AG08396 (cell line): ENCODE measurements at regions not wholly inside any gene's neighbourhood (a gene's known extent, or its start where the extent isn't known, plus 50 kb on each side); places are given as distances from the start of the nearest gene placed in this dataset.

Experiments used
- DNase-seq: peaks from one replicate; pipeline ENCODE4 v3.0.0; 2012; ENCODE audit warnings: low spot score, mixed read lengths

DNA sequence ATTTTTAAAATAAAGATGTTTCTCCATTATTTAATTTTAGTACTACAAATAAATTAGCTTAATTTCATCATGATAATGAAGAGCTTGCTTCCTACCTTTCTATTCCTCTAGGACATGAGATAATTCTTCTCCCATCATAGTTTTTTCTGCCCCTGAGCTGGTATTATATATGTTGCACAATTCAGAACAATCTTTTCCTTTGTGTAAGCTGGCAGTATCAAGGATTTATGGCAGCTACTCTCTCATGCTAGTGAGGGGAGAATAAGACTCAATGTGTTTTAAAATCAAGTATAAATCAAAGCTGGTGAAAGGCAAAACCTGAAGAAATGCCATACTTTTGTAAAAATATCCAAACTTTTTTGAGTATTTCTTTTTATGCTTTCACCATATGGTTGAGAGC lies 1405.3 kb downstream of the SI start:
- DNase-seq: no peak

DNA sequence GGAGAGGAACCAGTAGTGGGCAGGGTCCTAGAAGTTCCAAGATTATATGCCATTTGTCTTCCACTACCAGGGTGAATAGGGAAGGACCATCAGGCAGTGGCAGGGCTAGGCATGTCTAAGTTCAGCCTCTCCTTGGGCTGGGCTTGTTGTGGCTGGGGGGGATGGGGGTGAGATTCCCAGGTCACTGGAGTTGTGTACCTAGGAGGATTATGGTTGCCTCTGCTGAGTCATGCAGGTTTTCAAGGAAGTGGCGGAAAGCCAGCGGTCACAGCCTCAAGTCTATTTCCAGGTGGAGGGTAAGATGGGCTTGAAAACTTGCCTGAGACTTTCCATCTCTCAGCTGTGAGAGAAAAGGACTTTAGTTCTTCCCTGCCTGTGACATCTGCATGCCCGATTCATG lies 1407.1 kb downstream of the SI start:
- DNase-seq: no peak

DNA sequence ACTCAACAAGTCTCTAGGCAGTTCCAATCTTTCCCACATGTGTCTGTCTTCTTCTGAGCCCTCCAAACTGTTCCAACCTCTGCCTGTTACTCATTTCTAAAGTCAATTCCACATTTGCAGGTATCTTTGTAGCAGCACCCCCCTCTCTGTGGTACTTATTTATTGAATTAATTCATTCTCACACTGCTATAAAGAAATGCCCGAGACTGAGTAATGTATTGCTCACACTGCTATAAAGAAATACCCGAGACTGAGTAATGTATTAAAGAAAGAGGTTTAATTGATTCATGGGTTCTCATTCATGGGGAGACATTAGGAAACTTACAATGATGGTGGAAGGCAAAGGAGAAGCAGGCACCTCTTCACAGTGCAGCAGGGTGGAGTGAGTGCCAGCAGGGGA lies 1413.8 kb downstream of the SI start:
- DNase-seq: no peak

DNA sequence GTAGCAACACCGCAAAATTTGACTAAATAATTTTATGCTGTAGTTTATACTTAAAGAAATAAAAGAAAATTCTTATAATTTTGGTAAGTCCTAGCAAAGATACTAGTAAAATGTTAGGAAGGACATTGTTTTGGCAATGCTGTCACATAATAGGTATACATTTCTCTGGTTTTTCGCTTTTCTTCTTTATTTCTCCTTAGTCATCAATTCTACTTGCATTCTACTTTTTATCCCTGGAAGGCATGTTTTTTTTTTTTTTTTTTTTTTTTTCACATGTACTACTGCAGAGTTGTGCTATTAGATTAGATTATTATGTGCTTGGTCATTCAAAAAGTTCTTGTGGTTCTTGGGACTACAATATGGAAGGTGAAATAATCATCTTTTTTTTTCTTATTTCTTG lies 1421.2 kb downstream of the SI start:
- DNase-seq: no peak

DNA sequence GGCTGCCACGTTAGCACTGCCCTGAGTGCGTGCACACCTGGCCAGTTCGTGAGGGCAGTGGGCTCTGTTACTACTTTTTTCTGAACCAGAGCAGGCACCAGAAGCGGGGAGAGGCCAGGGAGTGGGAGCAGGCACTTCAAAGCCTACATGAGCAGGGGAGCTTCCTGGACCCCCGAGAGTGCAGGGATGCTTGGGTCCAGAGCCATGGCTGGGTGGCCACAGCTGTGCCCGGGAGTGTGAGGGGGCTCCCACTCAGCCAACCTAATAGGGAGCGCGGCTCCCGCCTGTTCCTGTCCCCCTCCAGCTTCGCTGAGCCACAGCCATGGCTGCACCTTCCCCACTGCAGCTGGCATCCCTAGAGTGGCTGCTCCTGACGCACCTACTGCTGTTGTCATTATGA lies 1423.3 kb downstream of the SI start:
- no peak for DNase-seq

DNA sequence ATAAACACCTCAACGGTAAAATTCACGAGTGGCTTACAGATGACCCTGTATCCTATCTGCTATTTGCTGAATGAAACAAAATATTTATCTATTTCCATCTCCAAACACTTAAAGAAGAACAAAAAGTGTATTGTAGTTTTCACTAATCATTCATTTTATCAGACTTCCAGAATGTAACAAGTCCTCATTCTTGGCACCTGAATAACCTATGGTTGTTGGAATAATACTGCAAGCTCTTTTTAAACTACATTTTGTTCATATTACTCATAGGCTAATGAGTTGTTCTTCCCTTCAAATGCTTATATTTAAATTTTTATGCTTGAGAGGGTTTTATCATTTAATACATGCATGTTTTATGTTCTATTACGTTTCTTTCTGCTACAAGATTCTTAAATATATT lies 1434.1 kb downstream of the SI start:
- DNase-seq: no peak

DNA sequence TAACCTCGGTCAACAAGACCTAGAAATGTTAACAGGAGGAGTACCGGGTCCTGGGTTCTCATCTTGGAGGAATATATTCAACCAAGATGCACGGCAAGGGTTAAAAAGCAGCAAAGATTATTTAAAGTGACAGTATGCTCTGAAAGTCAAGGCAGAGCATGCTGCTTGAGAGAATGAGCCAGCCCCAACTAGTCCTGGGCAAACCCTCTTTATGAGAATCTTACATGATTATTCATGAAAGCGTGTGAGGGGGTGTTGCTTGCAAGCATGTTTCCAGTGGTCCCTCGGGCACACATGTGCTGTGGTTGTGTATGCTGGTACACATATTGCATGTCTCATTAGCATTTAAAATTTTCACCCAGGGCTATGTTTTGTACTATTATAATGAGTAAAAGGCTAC lies 1445.6 kb downstream of the SI start:
- no peak for DNase-seq

DNA sequence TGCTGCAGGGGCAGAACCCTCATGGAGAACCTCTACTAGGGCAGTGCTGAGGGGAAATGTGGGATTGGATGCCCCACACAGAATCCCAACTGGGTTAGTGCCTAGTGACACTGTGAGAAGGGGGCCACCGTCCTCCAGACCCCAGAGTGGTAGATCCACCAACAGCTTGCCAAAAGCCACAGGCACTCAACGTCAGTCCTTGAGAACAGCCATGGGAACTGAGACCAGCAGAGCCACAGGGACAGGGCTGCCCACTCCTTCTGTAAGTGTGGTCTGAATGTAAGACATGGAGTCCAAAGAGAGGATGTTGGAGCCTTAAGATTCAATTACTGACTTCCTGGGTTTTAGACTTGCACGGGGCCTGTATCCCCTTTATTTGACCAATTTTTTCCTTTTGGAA lies 1451.5 kb downstream of the SI start:
- DNase-seq: no peak

DNA sequence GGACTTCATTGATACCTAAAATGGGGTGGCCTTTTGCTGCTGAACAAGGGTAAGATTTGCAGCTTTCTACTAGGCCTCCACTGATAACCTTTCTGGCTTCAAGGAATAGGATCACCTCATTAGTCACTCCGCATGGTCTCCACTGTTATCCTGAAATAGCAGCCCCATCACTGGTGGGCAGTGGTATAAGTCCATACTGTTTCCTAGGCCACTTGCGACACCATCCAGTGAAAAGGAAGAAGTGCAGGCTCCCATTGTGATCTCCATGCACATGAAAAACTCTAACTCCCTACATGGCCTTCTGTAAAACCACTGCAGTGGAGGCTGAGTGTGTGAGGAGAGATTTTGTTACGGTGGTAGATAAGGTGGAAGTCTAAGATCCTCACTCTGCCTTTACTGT lies 1455.9 kb downstream of the SI start:
- no peak for DNase-seq

DNA sequence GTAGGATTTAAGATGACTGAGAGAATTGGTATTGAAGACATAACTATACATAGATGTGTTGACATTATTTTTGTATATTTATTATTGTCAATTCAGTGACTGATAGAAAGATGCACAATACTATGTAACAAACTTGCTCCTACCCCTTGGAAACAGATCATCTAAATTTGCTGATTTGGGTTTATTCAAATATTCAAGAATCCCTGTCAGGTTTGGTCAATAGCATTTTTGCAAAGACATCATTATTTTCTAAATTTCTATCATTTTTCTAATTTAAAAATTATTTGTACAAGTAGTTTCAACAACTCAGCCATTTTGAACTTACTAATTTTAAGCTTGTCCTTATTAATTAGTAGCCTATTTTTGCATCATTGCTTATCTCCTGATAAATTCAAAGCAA lies 1463.4 kb downstream of the SI start:
- no peak for DNase-seq

DNA sequence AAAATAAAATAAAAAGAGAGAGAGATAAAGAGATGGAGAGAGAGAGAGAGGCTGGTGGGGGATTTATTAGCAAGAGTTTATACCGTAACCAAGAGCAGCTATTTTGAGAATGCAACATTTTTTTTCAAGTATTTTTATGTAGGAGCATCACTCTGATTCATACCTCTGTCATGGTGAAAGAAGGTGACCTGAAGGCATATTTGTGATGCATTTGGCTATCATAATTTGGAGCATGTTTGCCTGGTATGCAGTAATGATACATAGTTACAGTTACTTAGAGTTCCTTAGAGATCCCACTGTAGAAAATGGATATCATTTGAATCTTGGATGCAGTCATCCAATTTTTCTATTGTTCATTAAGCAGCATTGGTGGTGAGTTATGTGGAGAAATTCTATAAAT lies 1472.4 kb downstream of the SI start:
- DNase-seq: no peak

DNA sequence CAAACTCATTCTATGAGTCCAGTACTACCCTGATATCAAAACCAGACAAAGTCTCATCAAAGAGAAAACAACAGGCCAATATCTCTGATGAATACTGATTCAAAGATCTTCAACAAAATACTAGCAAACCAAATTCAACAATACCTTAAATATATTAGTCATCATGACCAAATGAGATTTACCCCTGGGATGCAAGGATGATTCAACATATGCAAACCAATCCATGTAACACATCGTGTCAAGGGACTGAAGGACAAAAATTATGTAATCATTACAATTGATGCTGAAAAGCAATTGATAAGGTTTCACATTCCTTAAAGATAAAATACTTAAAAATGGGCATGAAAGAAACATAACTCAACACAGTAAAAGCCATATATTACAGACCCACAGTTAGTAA lies 1476.9 kb downstream of the SI start:
- DNase-seq: no peak

DNA sequence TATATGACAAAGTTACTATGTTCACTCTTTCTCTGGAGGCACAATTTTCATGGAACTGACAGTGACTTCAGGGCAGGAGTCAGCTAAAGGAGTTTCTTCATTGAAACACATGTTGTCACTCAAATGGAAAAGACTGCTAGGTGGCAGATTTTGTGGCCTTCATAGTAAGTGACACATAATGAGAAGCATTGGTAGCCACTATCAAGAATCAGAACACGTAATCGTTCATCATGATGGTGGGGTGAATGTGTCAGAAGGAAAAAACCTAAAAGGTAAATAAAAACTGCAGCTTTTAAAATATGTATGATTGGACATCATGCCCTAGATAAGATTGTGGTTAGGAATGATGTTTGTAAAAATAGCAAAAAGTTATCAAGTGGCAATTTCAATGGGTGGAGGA lies 1491.0 kb downstream of the SI start:
- DNase-seq: no peak

DNA sequence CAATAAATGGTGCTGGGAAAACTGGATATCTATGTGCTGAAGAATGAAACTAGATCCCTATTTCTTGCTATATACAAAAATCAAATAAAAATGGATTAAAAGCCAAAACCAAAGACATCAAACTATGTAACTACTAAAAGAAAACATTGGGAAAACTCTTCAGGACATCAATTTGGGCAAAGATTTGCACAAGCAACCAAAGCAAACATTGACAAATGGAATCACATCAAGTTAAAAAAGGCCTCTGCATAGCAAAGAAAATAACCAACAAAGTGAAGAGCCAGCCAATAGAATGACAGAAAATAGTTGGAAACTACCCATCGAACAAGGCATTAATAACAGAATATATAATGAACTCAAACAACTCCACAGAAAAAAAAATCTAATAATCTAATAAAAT lies 1495.3 kb downstream of the SI start:
- no peak for DNase-seq

DNA sequence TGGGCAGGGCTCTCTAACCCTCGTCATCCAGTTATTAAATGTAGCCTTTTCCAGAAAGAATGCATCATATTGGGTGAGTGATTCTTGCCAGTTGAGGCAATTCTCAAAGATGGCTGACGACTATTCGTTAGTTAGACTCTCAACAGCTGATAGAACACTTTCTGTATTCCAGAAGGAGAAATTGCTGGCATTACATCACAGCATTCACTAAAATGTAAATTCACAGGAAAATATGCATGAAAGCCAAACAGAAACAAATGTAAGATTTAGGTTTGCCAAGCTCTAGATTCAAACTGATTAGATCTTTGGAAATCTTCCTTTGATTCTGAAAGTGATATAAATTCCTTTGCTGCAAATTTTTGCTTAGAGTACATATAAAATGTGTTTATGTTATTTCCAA lies 1501.0 kb downstream of the SI start:
- DNase-seq: no peak

DNA sequence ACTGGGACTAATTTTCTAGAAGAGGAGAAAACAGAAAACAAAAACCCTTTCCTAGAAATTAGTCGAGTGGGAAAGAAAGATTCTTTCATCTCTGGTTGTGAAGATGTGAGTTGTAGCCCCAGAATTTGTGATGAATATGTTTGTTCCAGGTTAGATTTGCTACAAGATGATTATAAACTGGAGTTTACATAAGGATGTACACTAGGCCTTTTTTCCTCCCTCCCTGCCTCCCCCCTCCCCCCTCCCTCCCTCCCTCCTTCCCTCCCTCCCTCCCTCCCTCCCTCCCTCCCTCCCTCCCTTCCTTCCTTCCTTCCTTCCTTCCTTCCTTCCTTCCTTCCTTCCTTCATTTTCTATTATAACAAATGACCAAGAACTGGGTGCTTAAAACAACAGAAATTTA lies 1502.0 kb downstream of the SI start:
- no peak for DNase-seq

DNA sequence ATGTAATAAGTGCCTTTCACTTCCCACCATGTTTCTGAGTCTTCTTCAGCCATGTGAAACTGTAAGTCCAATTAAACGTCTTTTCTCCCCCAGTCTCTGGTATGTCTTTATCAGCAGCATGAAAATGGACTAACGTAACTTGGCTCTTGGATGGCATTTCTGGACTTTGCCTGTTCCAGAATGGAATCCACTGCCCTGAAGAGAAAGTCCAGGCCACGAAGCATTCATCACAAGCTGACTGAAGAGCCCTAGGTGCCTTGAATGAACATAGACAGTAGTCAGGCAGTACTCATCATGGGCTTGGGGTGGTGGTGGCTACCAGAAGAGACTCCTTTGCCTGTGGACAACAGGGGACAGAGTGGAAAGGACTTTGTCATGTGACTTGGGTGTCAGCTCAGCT lies 1505.0 kb downstream of the SI start:
- DNase-seq: no peak

DNA sequence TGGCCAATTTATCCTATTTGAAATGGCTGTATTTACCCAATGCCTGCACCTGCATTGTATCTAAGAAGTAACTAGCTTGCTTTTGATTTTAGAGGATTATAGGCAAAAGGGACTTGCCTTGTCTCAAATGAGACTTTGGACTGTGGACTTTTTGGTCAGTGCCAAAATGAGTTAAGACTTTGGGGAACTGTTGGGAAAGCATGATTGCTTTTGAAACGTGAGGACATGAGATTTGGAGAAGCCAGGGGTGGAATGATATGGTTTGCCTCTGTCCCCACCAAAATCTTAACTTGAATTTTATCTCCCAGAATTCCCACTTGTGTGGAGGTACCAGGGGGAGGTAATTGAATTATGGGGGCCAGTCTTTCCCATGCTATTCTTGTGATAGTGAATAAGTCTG lies 1505.4 kb downstream of the SI start:
- no peak for DNase-seq

DNA sequence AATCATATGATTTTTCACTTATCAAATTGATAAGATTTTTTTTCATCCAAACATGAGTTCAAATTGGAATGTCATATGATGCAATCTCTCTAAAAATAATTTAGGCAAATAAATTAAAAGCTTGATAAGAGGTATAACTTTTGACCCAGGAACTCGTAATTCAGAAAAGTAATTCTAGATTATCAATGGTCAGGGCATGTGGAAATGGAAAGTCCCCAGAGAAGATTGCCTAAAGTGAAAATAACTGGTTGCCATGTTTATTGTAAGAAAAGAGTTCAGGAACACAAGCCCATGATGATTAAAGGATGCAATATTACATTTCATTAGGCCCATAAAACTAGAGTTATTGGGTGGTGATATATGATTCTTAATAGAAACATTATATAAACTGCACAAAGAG lies 1514.8 kb downstream of the SI start:
- no peak for DNase-seq

DNA sequence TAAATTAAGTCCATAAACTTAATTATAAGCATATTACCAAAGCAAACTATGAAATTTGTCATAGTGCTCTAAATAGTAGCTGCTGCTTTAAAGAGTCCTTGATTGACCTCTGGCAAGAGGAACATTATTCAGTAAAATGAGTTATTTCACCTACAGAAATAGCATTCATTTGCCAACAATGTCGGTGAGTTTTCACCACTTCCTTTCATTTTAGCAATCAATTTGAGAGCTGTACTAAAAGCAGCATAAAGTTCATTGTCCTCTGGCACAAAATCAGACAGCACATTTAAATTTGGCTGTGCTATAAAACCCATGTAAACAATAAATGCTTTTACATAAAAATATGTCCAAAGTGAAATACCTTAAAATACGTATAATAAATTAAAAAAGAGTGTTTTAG lies 1515.7 kb downstream of the SI start:
- no peak for DNase-seq

DNA sequence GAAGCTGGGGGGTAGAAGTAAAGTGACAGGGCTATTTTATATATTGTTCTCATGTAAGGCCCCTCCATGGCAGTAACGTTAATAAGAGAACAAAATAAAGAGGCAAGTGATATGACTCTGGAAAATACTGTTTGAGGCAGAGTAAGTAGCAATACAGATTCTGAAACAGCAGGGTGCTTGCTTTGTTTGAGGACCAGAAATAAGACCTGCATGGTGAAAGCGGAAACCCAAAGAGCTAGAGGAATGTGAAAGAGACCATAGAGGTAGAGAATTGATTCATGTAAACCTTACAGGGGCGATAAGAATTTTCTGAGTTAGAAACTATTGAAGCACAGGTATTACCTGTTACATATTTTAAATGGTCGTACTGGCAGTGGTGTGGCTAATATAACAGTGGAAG lies 1517.1 kb downstream of the SI start:
- DNase-seq: no peak

DNA sequence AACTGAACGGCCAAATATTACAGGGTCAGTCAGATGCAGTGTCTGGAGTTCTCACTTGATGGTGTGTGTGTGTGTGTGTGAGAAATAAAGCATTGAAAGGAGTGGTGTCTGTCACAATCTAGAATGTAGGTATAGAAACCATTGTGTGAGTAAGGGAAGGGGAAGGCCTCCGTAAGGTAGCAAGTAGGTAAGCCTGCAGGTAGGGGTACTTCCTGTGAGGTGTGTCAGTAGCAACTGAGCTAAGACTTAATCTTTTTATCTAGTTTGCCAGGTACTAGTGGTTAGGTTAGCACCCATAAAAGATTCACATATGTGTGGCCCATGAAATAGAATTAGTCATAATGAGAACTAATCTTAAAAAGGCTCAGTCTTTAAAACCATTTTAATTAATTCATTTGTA lies 1517.8 kb downstream of the SI start:
- DNase-seq: no peak

DNA sequence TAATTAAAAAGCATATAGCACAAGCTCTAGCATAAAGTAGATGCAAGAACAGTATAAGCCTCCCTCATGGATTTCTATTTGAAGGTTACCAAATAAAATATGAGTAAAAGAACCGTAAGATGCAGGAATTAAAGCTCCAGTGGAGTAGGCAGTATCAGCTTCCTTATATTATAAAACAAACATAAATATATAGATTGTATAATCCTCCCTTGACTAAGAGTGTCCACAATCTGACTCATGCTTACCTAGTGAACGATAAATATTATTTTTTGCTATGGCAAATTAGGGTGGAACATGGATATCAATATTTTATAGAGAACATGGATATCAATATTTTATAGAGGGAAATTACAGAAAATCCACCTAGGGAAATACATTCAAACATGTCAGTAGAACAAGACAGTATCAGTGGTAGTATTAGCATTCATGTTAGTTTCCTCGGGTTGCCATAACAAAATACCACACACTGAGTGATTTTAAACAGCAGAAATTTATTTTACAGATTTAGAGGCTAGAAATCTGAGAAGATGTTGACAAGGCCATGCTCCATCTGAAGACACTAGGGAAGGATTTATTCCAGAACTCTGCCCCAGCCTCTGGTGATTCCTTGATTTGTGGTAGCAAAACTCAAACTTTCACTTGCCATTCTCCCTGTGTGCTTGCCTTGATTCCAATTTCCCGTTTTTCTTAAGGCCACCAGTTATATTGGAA lies 1521.3 kb downstream of the SI start:
- DNase-seq: no peak

DNA sequence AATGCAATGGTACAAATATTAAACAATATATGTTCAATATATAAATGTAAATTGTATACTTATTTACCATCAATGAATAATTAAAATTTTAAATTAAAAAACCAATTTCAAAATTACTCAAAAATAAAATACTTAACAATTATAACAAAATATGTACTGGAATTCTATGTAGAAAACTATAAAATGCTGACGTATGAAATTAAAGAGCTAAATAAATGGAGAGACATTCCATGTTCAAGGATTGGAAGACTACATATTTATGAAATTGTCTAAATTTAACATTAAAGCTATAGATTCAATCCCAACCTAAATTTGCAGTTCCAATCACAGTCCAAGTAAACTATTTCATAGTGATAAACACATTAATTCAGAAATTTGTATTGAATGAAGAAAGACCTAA lies 1522.4 kb downstream of the SI start:
- DNase-seq: no peak

DNA sequence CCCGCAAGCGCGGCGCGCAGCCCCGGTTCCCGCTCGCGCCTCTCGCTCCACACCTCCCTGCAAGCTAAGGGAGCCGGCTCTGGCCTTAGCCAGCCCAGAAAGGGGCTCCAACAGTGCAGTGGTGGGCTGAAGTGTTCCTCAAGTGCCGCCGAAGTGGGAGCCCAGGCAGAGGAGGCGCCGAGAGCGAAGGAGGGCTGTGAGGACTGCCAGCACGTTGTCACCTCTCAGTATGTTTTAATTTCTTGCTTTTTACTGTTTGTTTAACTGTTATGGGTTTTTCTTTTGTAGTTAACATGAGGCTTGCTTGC lies 1525.7 kb downstream of the SI start:
- no peak for DNase-seq
